Cardiac muscle cell (in vitro differentiated cells and primary cell): ENCODE measurements at regions not wholly inside any gene's neighbourhood (a gene's known extent, or its start where the extent isn't known, plus 50 kb on each side); places are given as distances from the start of the nearest gene placed in this dataset.

Source experiments
- DNase-seq, 2 donors: peaks; one replicate each; pipeline versions ENCODE4 v3.0.0 to v3.0.0-alpha.2; 2010 to 2017; ENCODE audit warnings: low read depth in 1 of 2, low spot score in 1 of 2
- H3K27ac ChIP-seq: fragments of 200-600 bp; sonication (generic); 2 replicates; pipeline ENCODE4 v1.5.1; 2016
- H3K27me3 ChIP-seq: fragments of 200-600 bp; sonication (generic); 2 replicates; pipeline ENCODE4 v1.6.0; 2016; ENCODE audit warnings: control low read depth
- H3K36me3 ChIP-seq: fragments of 200-600 bp; sonication (generic); 2 replicates; pipeline ENCODE4 v1.5.1; 2016; ENCODE audit warnings: control low read depth
- H3K4me1 ChIP-seq: fragments of 200-600 bp; sonication (generic); 2 replicates; pipeline ENCODE4 v1.8.1; 2017; ENCODE audit warnings: low read depth, mild to moderate bottlenecking, mixed run types
- H3K4me3 ChIP-seq: fragments of 200-600 bp; sonication (generic); 2 replicates; pipeline ENCODE4 v1.5.1; 2016; ENCODE audit warnings: mild to moderate bottlenecking
- H3K9me3 ChIP-seq: fragments of 200-600 bp; sonication (generic); 2 replicates; pipeline ENCODE4 v1.5.1; 2017; ENCODE audit warnings: low read depth, mild to moderate bottlenecking, control low read depth
- CTCF ChIP-seq: IDR thresholded peaks from 2 replicates; pipeline ENCODE4 v1.5.1; 2012; ENCODE audit warnings: low read depth, mild to moderate bottlenecking, low read length

GRCh38 chr1:194990483-194990882 lies 1617.8 kb downstream of the KCNT2 start:
- TF ChIP-seq CTCF = no peak
- Histone ChIP-seq H3K4me1 (no peaks in the 10 kb centered on the region), H3K36me3 (no peaks in the 10 kb centered on the region), H3K9me3 (no peaks in the 10 kb centered on the region), H3K4me3 (no peak overlapping the region), H3K27ac (no peak overlapping the region), H3K27me3 (no peaks in the 10 kb centered on the region)
- no peak for DNase-seq

- no peaks in the 10 kb centered on the region for H3K36me3 ChIP-seq
- no peaks in the 10 kb centered on the region for H3K9me3 ChIP-seq
- no peak for TF ChIP-seq CTCF
These were observed 1632.3 kb downstream of the KCNT2 start for GRCh38 chr1:194975913-194976312.

GRCh38 chr1:194968916-194969315 lies 1639.3 kb downstream of the KCNT2 start:
- TF ChIP-seq CTCF = no peak
- H3K27ac ChIP-seq = no peak overlapping the region
- H3K36me3 ChIP-seq = no peaks in the 10 kb centered on the region
- no peaks in the 10 kb centered on the region for H3K4me1 ChIP-seq
- no peak overlapping the region for H3K4me3 ChIP-seq
- H3K27me3 ChIP-seq = no peaks in the 10 kb centered on the region
- no peak for DNase-seq
- H3K9me3 ChIP-seq = no peaks in the 10 kb centered on the region

More at GRCh38 chr1:194975913-194976312, 1632.3 kb downstream of the KCNT2 start:
- Histone ChIP-seq H3K27me3 (no peaks in the 10 kb centered on the region), H3K4me3 (no peak overlapping the region), H3K27ac (no peak overlapping the region), H3K4me1 (no peaks in the 10 kb centered on the region)
- no peak for DNase-seq

- H3K27me3 ChIP-seq = no peaks in the 10 kb centered on the region
- no peak overlapping the region for H3K4me3 ChIP-seq
- TF ChIP-seq CTCF = no peak
- H3K27ac ChIP-seq = no peak overlapping the region
- H3K9me3 ChIP-seq = no peaks in the 10 kb centered on the region
- H3K4me1 ChIP-seq = no peaks in the 10 kb centered on the region
- H3K36me3 ChIP-seq = no peaks in the 10 kb centered on the region
- no peak for DNase-seq
These were observed 1648.4 kb downstream of the KCNT2 start for GRCh38 chr1:194959795-194960194.

GRCh38 chr1:194952171-194952570 lies 1656.1 kb downstream of the KCNT2 start:
- Histone ChIP-seq H3K27me3 (no peaks in the 10 kb centered on the region), H3K27ac (no peak overlapping the region), H3K4me1 (no peaks in the 10 kb centered on the region), H3K36me3 (no peaks in the 10 kb centered on the region), H3K9me3 (no peaks in the 10 kb centered on the region), H3K4me3 (no peak overlapping the region)
- no peak for DNase-seq
- no peak for TF ChIP-seq CTCF

GRCh38 chr1:194950584-194950983 lies 1657.7 kb downstream of the KCNT2 start:
- no peaks in the 10 kb centered on the region for H3K27me3 ChIP-seq
- no peaks in the 10 kb centered on the region for H3K4me1 ChIP-seq
- no peaks in the 10 kb centered on the region for H3K36me3 ChIP-seq
- no peaks in the 10 kb centered on the region for H3K9me3 ChIP-seq
- DNase-seq = no peak
- no peak overlapping the region for H3K4me3 ChIP-seq
- TF ChIP-seq CTCF = no peak
- H3K27ac ChIP-seq = no peak overlapping the region
